ENCODE measurements at regions not wholly inside any gene's neighbourhood (a gene's known extent, or its start where the extent isn't known, plus 50 kb on each side); places are given as distances from the start of the nearest gene placed in this dataset.
"Not testable (repeated sequence)": the region's sequence is repeated elsewhere in the genome, so short reads cannot be mapped to it uniquely, and the experiment has no call there.

DNA sequence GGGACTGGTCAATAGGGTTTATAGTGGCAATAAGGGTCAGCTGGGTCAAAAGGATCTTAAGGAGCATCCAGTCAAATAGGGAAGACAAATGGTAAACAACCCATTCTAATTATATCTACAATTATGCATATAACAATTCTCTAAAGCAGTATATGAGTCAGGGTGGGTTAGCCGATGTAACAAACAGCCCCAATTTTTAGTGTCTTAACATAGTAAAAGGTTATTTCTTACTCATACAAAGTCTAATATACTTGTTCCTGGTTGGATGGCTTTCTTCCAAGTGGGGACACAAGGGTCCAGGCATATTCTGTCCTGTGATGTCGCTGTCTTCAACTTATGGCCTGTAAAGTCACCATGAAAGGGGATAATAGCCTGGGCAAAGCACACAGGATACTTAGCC is 97.9 kb upstream of the GALNT15 start:
- no peak for DNase-seq (ENCODE audit: low read depth in 3 of 3)

DNA sequence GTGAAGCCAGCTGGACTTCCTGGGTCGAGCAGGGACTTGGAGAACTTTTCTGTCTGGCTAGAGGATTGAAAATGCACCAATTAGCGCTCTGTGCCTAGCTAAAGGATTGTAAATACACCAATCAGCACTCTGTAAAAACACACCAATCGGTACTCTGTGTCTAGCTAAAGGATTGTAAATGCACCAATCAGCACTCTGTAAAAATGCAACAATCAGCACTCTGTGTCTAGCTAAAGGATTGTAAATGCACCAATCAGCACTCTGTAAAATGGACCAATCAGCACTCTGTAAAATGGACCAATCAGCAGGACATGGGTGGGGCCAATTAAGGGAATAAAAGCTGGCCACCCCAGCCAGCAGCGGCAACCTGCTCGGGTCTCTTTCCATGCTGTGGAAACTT is 97.3 kb upstream of the GALNT15 start:
- not testable (repeated sequence) for DNase-seq (ENCODE audit: low read depth in 3 of 3)

DNA sequence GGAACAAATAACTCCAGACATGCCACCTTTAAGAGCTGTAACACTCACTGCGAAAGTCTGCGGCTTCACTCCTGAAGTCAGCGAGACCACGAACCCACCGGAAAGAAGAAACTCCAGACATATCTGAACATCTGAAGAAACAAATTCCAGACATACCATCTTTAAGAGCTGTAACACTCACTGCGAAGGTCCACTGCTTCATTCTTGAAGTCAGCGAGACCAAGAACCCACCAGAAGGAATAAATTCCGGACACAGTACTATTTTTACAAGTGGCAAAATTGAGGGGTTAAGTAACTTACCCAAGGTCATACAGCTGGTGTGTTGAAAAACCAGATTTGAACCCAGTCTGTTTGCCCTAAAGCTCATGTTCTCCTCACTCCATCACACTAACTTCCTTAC is 96.8 kb upstream of the GALNT15 start:
- DNase-seq (ENCODE audit: low read depth in 3 of 3) = not testable (repeated sequence)

DNA sequence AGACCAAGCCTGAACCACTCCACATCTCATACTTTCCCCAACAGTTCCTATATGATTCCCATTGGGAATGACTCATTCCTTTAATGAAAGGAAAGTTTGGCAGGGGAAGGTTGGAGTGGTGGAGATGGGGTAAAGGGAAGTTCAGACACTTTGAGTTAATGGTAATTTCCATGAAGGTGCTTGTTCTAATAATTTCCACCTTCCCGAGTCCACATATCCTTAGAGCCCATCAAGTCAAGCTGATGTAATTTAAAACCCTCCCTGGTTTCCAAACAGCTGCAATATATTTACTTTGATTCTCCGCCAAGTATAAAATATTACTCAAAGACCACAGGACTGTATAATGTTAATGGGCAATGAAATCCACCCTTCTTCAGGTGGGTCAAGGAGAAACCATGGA is 95.0 kb upstream of the GALNT15 start:
- no peak for DNase-seq (ENCODE audit: low read depth in 3 of 3)

DNA sequence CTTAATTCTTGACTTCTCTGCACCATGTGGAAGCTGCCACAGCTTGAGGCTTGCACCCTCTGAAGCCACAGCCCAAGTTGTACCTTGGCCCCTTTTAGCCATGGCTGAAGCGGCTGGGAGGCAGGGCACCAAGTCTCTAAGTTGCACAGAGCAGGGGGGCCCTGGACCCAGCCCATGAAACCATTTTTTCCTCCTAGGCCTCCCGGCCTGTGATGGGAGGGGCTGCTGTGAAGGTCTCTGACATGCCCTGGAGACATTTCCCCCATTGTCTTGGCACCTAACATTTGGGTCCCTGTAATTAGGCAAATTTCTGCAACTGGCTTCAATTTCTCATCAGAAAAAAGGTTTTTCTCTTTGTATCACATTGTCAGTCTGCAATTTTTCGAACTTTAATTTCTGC is 92.8 kb upstream of the GALNT15 start:
- no peak for DNase-seq (ENCODE audit: low read depth in 3 of 3)

DNA sequence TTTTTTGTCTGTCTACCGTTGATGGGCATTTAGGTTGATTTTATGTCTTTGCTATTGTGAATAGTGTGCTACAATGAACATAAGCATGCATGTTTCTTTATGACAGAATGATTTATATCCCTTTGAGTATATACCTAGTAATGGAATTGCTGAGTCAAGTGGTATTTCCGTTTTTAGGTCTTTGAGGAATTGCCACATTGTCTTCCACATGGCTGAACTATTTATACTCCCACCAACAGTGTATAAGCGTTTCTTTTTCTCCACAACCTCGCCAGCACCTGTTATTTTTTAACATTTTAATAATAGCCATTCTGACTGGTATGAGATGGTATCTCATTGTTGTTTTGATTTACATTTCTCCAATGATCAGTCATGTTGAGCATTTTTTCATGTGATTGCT is 89.6 kb upstream of the GALNT15 start:
- DNase-seq (ENCODE audit: low read depth in 3 of 3) = no peak

DNA sequence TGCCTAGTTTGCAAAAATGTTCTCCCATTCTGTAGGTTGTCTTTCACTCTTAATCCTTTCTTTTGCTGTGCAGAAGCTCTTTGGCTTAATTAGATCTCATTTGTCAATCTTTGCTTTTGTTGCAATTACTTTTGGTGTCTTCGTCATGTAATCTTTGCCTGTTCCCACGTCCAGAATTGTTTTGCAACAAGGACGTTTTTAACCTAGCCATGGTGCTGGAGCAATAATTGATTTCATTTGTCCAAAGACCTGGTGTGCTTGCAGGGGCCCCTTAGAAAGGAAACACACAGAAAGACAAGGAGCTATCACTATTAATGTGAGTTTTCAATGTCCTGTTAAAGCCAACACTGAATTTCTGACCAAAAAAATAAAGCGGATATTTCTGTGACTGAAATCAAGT is 89.1 kb upstream of the GALNT15 start:
- no peak for DNase-seq (ENCODE audit: low read depth in 3 of 3)

DNA sequence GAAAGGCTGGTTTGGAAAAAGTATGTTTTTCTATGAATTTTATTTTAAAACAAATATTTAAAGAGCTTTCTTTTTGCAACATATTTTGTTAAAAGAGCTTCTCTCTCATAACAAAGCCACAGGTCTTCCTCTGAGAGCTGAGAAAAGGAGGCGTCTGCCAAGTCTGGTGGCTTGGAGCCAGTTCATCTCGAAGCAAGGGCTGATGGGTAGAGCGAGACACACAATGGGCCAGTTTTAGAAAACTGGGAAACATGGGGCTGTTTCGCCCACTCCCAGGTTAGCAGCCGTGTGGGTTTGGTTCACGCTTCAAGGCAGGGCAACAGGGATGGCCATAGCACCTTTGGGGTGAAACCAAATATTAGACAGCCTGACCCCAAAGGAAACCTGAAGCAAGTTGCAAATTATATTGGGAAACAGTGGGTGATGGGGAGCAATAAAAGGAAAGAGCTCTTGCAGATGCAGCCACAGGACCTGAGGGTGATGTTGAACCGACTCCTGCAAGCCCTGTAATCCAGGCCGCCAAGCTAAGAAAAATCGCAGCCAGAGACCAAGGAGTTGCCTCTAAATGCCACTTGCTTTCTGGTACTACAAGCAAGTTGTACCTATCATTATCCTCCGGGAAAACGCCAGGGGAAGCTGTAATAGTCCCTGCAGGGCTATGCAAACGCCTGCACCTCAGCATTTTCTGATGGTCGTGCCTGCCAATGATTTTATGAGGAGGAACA is 88.4 kb upstream of the GALNT15 start:
- no peak for DNase-seq (ENCODE audit: low read depth in 3 of 3)

DNA sequence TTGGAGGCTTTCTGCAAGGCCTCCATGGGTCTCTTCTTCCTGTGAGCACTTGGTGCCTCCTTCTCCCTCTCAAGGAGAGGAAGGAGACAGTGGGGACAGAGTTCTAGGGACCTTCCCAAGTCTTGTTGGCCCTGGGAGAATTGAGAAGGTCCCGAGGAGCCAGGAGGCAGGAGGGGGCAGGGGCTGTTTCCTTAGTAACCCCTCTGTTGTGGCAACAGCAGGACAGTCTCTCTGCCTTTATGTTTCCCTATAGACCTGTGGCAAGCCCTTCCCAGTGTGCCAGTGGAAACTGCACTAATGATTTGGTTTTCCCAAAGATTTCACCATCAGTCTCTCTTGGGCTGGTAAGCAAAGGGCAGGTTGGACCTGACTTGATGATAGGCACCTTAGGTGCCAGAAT is 87.8 kb upstream of the GALNT15 start:
- no peak for DNase-seq (ENCODE audit: low read depth in 3 of 3)

DNA sequence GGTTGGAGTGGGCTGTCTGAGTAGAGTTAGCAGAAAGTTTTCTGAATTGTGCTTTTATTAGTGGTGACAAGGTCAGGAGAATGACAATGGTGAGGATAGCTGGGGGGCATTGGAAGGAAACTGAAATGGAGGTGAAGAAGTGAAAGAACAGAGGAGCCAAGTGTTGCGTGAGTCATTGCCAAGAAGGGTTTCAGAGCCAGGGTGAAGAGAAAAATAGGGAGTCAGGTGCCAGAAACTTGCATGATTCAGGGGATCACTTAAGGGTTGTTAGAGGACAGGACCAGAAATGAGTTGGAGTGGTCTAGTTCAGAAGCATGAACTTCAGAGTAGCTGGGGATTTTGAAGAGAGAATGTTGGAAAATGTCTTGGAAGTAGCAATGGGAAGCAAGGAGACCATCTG is 86.0 kb upstream of the GALNT15 start:
- no peak for DNase-seq (ENCODE audit: low read depth in 3 of 3)

DNA sequence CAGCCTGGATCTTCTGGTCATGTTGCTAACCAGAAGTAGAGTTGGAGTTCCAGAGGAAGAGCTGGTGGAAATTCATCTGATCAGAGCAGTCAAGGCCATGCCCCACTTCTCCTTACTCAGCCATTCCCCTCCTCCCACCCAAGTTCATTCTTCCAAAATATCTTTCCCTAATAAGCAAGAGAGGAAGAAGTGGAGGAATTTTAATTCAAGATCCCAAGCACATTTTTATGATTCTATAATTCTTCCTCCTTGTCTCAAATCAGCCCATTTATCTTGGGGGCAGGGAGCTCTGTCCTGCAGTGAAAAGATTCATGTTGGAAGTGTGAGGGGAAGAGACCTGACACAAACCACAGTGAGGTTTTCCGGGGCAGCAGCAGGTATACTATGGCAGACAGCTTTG is 85.0 kb upstream of the GALNT15 start:
- DNase-seq (ENCODE audit: low read depth in 3 of 3) = no peak

DNA sequence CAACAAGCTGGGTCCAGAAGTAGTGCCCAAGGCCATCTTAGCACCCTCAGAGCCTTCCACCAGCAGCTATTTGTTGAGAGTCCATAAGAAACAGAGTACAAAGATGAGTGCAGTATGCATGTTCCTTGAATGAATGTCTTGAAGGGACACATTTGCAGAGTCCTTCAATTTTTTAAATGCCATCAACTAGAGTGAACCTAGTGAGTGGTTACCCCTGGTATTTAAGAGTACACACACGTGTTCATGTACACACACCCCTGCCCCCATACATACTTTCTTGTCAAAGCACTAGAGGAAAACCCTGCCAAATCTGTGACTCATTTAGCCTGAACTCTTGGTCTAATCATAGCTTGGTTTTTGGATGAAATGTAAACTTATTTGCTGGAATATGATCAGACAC is 84.5 kb upstream of the GALNT15 start:
- no peak for DNase-seq (ENCODE audit: low read depth in 3 of 3)

DNA sequence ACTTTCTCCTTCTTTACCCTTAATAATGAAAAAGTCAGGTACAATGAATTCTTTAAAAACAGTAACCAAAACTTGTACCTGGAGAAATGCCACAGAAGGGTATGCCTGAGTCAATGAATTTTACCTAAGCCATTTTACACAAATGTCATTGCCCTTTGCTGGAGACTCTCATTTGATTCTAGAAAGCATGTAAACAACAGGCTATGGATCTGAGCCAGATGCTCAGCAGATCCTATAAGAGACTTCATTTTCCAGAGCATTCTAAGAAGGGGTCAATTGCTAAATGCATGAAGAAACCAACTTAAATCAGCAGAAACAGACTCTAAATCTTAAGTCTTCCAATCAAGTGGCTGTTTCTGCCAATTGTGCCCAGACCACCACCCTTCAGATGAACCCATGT is 83.8 kb upstream of the GALNT15 start:
- no peak for DNase-seq (ENCODE audit: low read depth in 3 of 3)

DNA sequence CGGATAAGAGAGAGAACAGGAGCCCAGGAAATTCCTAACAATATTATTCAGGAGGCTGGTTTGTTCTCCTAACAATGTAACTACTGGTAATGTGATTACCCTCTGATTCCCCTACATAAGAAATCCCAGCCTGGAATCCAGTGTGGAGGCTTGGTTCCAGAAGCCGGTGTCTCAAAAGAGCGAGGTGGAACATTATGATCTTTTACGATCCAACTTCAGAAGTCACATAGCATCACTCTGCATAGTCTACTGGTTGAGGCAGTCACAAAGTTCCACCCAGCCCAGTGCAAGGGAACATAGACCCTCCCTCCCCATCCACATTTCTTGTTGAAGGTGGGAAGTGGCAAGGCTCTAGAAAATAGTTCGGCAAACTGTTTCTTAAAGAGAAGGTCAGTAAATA is 81.6 kb upstream of the GALNT15 start:
- no peak for DNase-seq (ENCODE audit: low read depth in 3 of 3)

DNA sequence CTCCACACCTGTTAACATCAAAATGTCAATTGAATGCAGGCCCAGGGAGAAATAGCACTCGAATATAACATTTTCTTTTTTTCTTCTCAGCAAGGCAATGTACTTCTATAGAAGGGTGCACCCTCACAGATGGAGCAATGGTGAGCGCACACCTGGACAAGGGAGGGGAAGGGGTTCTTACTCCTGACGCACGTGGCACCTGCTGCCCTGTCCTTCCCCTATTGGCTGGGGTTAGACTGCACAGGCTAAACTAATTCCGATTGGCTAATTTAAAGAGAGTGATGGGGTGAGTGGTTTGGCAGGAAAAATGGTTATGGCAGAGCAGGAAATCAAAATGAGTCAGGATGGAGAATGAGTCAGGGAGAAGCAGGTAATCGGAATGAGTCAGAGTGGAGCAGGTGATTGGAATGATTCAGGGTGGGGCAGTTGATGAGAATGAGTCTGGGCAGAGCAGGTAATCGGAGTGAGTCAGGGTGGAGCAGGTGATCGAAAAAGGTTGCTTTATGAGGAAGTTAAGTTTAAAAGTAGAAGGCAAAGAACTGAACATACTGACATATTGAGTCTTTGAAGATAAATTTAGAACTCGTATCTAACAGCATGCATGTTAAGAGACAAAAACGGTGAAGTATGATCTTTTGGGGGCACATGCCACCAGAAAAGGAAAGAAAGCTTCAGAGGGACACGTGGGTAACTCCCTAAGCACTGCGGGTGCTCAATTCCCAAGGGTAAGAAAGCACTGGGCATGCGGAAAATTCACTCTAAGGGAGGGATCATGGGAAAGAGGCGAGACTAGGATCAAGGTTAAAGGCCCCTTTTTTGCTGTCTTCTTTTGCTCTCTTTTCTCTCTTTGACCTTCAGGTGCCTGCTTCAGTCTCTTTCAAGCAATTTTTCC is 72.9 kb upstream of the GALNT15 start:
- DNase-seq (ENCODE audit: low read depth in 3 of 3) = no peak

DNA sequence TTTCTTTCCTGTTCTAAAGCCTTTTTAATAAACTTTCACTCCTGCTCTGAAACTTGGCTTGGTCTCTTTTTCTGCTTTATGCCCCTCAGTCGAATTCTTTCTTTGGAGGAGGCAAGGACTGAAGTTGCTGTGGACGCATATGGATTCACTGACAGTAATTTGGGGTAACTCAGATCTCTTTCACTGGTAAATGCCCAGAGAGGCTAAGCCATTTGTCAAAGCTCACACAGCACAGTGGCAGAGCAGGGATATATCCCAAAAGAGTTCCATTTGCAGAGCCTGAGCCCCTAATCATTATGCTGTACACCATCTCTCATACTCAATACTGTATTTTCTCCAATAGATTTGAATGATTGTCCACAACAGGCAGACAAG is 72.3 kb upstream of the GALNT15 start:
- DNase-seq (ENCODE audit: low read depth in 3 of 3) = no peak

DNA sequence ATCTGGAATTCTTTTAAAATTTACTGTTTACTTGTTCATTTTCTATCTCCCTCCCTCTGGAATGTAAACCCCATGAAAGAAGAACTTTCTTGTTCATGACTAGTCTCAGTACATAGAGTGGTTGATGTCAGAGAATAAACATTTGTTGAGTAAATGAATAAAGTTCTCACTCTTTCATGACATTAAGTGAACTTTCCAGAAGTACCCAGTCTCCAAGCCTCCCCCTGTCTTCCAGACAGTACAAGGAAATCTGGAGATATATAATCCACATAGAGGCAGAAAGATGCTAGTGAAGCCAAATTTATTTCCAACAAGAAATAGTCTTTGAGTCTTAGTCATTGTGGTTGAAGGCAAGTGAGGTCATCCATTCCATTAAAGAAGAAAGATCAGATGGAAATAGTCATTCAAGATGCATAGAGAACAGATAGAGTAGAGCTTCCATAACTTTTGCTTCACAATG is 71.5 kb upstream of the GALNT15 start:
- no peak for DNase-seq (ENCODE audit: low read depth in 3 of 3)

DNA sequence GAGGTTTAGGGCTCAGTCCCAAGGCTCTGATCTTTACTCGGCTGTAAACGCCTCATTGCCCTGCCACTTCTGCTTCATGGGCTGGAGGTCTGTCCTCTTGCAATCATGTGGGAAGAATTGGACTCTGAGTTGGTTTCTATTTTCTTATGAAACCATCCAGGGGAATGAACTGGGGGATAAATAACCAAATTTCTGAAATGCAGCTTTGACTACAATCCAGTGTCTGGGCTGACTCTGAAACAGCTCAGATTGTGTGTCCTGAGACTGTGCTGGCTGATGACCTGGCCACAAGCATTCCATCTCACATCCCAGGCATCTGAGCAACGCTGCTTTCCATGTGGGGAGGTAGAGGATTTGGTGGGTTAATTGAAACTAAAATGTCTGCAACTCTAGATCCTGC is 71.0 kb upstream of the GALNT15 start:
- DNase-seq (ENCODE audit: low read depth in 3 of 3) = no peak

DNA sequence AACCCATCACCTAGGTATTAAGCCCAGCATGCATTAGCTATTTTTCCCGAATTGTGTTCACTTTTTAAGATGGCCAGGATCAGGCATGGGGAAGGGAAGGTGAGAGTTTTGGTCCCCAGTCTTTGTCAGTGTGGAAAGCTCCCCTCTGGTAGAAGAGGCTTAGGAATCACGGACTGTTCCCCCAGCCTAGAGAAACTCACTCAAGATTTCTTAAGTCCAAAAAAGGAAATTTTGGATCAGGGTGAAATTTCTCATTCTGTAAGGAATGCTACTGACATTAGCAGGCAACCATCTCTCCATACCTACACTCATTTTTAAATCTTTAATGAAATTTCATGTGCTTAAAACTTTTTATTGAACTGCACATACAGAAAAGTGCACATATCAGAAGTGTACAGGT is 70.3 kb upstream of the GALNT15 start:
- DNase-seq (ENCODE audit: low read depth in 3 of 3) = no peak

DNA sequence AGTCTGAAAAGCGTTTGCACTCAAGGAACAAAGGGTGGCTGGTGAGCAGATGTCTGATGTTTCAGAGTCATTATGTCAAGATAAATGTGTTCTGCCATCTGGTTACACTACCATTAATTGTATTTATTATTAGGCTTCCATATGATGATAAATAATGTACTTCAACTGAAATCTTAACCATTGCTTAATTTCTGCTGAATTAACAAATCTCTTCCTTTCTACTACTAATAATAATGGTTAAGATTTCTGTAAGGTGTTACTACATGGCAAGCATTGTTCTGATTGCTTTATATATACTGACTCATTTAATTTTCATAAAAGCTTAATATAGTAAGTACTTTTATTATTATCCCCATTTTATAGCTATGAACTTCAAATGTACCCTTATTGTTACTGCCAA is 68.4 kb upstream of the GALNT15 start:
- DNase-seq (ENCODE audit: low read depth in 3 of 3) = no peak

DNA sequence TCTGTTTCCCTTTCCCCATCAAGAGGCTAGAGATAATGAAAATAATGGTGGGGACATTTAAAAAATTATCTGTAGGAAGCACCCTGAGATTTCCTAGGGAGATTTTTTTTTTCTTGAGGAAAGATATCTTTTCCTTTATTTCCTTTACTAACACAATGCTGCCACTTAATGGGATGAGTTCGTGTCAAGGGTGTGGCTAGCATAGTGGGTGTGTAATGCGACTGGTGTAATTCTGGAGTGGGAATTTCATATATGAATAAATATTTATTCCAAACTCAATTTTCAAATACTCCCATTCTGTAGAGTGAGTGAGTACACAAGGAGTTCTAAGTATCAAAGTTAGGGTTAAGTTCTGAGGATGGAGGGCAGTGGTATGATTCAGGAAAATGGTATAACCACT is 66.1 kb upstream of the GALNT15 start:
- no peak for DNase-seq (ENCODE audit: low read depth in 3 of 3)

DNA sequence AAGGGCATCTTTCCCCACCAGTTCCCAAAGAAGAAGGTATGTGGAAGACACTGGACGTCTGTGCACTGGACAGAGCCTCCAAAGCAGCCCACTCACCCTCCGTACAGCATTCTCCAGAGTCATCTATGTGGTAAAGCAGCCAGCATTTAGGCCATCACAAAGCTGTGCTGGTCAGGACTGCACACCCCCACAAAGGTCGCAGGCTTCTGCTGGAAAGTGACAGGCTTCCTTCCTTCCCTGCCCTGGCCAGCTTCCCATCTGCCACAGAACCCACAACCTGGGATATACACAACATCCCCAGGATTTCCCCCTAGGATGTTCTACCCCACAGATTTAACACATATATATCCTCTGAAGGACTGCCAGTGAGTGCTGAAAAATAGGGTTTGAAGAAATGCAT is 64.6 kb upstream of the GALNT15 start:
- no peak for DNase-seq (ENCODE audit: low read depth in 3 of 3)

DNA sequence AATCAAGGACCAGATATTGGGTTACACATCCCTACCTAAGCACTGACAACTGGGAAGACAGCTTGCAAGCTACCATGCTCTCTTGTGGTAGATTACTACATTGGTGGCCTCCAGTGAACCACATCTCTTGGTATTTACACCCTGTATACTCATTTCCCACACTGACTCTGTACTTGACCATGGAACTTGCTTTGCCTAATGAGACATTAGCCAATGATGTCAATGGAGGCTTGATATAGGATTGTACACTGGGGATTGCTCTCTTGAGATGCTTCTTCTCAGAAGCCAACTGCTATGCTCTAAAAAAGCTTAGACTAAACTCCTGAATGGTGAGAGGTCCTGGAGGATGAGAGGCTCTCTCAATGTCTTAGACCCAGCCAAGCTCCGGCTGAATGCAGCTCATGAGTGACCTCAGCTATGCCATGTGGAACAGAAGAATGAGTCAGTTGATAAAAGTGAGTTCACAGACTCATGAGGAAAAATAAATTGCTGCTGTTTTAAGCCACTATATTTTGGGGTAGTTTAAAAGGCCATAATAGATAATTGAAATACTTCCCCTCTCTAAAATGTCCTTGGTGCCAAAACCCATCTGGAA is 61.5 kb upstream of the GALNT15 start:
- DNase-seq (ENCODE audit: low read depth in 3 of 3) = no peak

All from stimulated activated CD4-positive, alpha-beta T cell treated with anti-CD3 and anti-CD28 coated beads, TNF-alpha, amount 100 ng/mL, for 4 hours (primary cell).